ENCODE measurements at regions not wholly inside any gene's neighbourhood (a gene's known extent, or its start where the extent isn't known, plus 50 kb on each side); places are given as distances from the start of the nearest gene placed in this dataset.
A peak's percentile ranks its signal among the peaks of the same experiment; 100 is the strongest.

- no peak for TF ChIP-seq CTCF (IDR thresholded peaks at IDR 0.05; ENCODE audit: low read length, missing control alignments)
- no peak overlapping the region for H3K4me3 ChIP-seq (replicated peaks; ENCODE audit: low read depth, low read length)
- DNase-seq (ENCODE audit: low read depth): no peak
These were observed 97.2 kb upstream of the BLID start for GRCh38 chr11:122213171-122213570.

GRCh38 chr11:122210367-122210997 is 94.5 kb upstream of the BLID start:
- no peak for TF ChIP-seq CTCF (IDR thresholded peaks at IDR 0.05; ENCODE audit: low read length, missing control alignments)
- no peak for DNase-seq (ENCODE audit: low read depth)
- H3K4me3 ChIP-seq (replicated peaks; ENCODE audit: low read depth, low read length): no peak overlapping the region

- peak; percentile 98 for DNase-seq (ENCODE audit: low read depth)
- TF ChIP-seq CTCF (IDR thresholded peaks at IDR 0.05; ENCODE audit: low read length, missing control alignments): no peak
- H3K4me3 ChIP-seq (replicated peaks; ENCODE audit: low read depth, low read length): no peak overlapping the region
These were observed 93.8 kb upstream of the BLID start for GRCh38 chr11:122209619-122210366.

GRCh38 chr11:122207921-122208764 is 92.1 kb upstream of the BLID start:
- H3K4me3 ChIP-seq (replicated peaks; ENCODE audit: low read depth, low read length): no peak overlapping the region
- peak; percentile 45 for DNase-seq (ENCODE audit: low read depth)
- no peak for TF ChIP-seq CTCF (IDR thresholded peaks at IDR 0.05; ENCODE audit: low read length, missing control alignments)

GRCh38 chr11:122207505-122207904 is 91.5 kb upstream of the BLID start:
- peak; percentile 73 for DNase-seq (ENCODE audit: low read depth)
- no peak overlapping the region for H3K4me3 ChIP-seq (replicated peaks; ENCODE audit: low read depth, low read length)
- TF ChIP-seq CTCF (IDR thresholded peaks at IDR 0.05; ENCODE audit: low read length, missing control alignments): no peak

- no peak overlapping the region for H3K4me3 ChIP-seq (replicated peaks; ENCODE audit: low read depth, low read length)
- DNase-seq (ENCODE audit: low read depth): no peak
- TF ChIP-seq CTCF (IDR thresholded peaks at IDR 0.05; ENCODE audit: low read length, missing control alignments): no peak
These were observed 89.0 kb upstream of the BLID start for GRCh38 chr11:122205036-122205435.

All from fibroblast of pulmonary artery (primary cell).